ENCODE measurements at regions not wholly inside any gene's neighbourhood (a gene's known extent, or its start where the extent isn't known, plus 50 kb on each side); places are given as distances from the start of the nearest gene placed in this dataset.
"Not testable (repeated sequence)": the region's sequence is repeated elsewhere in the genome, so short reads cannot be mapped to it uniquely, and the experiment has no call there.

DNA sequence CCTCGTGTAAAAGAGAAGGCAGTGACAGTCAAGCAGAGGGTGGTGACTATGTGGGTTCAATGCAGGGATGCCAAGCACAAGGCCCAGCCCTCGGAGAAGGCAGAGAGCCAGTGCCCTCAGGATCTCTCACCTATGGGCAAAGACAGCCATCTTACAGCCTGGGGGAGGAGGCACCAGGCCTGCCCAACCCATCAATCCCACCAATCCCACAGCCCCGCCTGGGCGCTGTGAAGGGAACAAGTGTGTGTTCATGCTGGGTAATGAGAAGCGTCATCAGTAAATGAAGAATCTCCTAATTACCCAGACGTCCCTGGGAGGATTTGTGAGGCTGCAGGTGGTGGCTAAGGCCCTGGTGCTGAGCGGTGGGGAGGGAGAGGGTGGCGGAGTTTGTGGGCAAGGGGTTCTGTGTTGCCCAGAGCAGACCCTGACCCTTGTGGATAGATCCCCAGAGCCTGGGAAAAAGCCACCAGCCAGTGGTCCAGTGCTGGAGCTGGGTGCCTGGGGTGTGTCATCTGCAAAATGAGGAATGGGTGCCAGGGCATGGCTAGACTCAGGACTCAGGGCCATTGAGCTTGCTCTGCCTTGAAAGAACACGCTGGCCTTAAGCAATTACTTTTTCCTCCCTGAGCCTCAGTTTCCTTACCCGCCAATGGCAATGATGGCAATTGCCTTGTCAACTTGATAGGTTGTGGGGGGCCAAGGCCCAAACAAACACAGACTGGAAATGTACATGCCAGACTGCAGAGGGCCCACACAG is 128.1 kb upstream of the UNC5B start:
- no peak overlapping the region for H3K4me3 ChIP-seq (ENCODE audit: low read depth, low read length)
- no peak for DNase-seq (ENCODE audit: low read depth)
- TF ChIP-seq, protein P1, sequence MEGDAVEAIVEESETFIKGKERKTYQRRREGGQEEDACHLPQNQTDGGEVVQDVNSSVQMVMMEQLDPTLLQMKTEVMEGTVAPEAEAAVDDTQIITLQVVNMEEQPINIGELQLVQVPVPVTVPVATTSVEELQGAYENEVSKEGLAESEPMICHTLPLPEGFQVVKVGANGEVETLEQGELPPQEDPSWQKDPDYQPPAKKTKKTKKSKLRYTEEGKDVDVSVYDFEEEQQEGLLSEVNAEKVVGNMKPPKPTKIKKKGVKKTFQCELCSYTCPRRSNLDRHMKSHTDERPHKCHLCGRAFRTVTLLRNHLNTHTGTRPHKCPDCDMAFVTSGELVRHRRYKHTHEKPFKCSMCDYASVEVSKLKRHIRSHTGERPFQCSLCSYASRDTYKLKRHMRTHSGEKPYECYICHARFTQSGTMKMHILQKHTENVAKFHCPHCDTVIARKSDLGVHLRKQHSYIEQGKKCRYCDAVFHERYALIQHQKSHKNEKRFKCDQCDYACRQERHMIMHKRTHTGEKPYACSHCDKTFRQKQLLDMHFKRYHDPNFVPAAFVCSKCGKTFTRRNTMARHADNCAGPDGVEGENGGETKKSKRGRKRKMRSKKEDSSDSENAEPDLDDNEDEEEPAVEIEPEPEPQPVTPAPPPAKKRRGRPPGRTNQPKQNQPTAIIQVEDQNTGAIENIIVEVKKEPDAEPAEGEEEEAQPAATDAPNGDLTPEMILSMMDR (conservative IDR thresholded peaks at IDR 0.05; ENCODE audit: low read depth, low read length) = no peak

DNA sequence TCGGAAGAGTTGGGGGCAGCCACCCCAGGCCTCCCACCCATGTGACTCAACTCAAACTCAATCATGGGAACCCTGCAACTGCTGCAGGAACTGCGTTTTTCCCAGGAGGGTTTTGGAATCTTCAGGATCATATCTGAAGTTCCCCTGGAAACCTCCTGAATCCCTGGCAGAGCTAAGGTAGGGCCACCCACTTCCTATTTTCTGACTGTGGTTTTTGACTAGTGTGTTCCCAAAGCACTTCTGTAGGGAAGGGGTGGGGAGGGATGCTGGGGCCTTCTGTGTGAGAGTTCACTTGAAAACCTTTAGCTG is 127.6 kb upstream of the UNC5B start:
- no peak for DNase-seq (ENCODE audit: low read depth)
- TF ChIP-seq, protein P1 (conservative IDR thresholded peaks at IDR 0.05; ENCODE audit: low read depth, low read length) = no peak

DNA sequence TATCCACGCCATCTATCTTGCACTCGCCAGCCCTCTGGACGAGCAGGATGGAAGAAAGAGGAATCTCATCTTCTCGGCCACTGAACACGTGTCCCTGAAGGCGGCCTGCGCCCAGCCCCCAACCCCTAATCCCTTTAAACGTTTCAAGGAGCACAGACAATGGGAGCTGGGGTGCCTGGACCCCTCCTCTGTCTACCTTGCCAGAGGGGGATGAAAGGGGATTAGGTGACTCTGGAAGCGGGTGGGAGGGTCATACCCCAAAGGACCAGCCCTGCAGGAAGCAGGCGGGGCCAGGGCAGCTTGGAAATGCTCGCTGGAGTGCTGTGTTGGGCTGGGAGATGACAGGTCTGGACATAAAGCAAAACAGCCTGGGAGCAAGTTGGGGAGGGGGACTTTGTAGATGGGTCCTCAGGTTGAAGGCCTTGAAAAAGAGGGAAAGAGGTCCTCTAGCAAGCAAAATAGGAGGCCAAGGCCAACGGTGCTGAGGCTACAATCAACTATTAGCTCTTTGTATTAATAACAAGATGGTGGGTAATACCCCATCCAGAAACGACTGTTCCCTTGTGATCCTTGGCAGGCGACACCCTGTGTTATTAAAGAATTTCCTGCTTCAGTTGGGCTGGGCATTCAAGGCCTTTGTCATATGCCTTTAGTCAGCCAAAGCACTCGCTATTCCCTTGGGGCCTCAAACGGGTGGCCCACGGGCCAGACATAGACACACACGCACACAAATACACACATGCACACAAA is 126.5 kb upstream of the UNC5B start:
- TF ChIP-seq, protein P1 (conservative IDR thresholded peaks at IDR 0.05; ENCODE audit: low read depth, low read length) = no peak
- H3K4me3 ChIP-seq (ENCODE audit: low read depth, low read length) = no peak overlapping the region
- DNase-seq (ENCODE audit: low read depth) = no peak

More for the DNA sequence above, 127.6 kb upstream of the UNC5B start:
- H3K4me3 ChIP-seq (ENCODE audit: low read depth, low read length) = no peak overlapping the region

DNA sequence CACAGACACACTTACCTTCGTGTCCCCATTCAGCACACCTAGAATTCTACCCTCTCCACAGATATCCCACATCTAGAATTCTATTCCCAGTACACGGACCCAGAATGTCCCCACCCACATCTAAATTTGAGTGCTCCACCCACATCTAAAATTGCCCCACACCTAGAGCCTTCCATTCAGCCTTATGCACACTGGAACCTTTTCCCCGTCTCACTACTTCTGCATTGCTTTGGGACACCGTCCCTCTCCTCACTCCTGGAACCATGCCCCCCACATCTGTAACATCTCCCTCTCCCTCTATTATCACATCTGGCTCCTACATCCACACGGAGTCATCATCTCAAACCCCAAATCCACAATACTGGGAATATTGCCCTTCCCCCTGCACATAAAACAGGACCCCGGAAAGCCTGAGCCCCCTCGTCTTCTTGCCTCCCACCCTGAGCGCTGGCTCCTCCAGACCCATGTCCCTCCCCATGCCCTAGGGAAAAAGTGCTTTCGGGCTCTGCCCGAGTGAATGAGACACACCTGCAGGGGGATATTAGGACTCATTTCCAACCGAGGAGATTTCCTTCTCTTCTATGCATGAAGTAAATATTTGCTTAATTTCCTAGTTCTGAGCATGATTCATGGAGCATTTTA is 125.8 kb upstream of the UNC5B start:
- H3K4me3 ChIP-seq (ENCODE audit: low read depth, low read length) = no peak overlapping the region
- DNase-seq (ENCODE audit: low read depth) = no peak
- TF ChIP-seq, protein P1 (conservative IDR thresholded peaks at IDR 0.05; ENCODE audit: low read depth, low read length) = no peak

DNA sequence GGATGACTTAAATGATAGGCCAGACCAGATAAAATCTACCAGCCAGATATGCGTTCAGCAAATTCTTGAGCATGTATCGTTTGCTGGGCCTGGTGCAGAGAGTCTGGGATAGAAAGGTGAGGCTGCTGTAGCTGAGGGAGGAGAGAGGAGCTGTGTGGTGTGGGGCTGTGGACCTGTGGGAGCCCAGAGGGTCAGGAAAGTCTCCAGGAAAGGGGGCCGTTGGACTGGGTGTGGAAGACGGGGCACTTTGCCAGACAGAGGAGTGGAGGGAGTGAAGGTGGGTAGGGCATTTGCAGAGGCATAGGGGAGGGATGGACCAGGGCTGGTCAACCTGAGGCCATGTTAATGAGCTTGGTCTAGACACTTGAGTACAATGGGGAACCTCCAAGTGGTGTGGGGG is 124.7 kb upstream of the UNC5B start:
- TF ChIP-seq, protein P1 (conservative IDR thresholded peaks at IDR 0.05; ENCODE audit: low read depth, low read length) = no peak
- no peak for DNase-seq (ENCODE audit: low read depth)
- H3K4me3 ChIP-seq (ENCODE audit: low read depth, low read length) = no peak overlapping the region

DNA sequence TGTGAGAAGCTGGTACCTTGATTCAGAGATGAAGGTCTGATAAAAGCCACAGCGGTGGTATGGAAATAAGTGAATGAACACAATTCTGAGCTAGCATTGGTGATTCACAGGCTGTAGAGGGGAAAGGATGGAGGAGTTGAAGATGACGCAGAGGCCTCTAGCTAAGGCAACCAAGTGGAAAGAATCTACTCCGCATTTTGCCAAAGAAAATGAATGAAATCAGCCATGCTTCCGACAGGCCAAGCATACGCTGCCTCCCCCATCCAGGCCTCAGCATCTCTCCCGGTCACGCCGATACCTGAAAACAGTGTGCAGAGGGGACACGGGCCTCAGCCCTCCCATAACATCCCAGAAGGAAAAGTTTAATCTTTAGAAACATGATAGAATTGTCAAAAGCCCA is 124.3 kb upstream of the UNC5B start:
- TF ChIP-seq, protein P1 (conservative IDR thresholded peaks at IDR 0.05; ENCODE audit: low read depth, low read length) = no peak
- DNase-seq (ENCODE audit: low read depth) = no peak
- H3K4me3 ChIP-seq (ENCODE audit: low read depth, low read length) = no peak overlapping the region

DNA sequence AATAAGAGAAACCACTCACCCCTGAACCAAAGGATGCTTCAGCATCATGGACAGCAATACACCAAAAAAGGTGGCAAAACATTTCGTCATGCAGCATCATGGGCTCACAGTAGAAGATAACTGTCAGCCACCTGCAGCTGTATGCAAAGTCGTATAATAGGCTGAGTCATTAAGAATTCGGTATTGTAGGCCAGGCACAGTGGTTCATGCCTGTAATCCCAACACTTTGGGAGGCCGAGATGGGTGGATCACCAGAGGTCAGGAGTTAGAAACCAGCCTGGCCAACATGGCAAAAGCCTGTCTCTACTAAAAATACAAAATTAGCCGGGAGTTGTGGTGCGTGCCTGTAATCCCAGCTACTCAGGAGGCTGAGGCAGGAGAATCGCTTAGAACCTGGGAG is 123.8 kb upstream of the UNC5B start:
- DNase-seq (ENCODE audit: low read depth) = not testable (repeated sequence)

More for the DNA sequence above, 123.8 kb upstream of the UNC5B start:
- H3K4me3 ChIP-seq (ENCODE audit: low read depth, low read length) = not testable (repeated sequence)
